ENCODE measurements at regions not wholly inside any gene's neighbourhood (a gene's known extent, or its start where the extent isn't known, plus 50 kb on each side); places are given as distances from the start of the nearest gene placed in this dataset.
"Not testable (repeated sequence)": the region's sequence is repeated elsewhere in the genome, so short reads cannot be mapped to it uniquely, and the experiment has no call there.

GRCh38 chr20:24418731-24419130, 50.7 kb upstream of the SYNDIG1 start:
- Mint-ChIP-seq H3K27ac (no peak overlapping the region), H3K27me3 (ENCODE audit: low read depth) (no peaks in the 10 kb centered on the region), H3K4me3 (no peak overlapping the region), H3K36me3 (ENCODE audit: low read depth) (peaks cover 4% of the 10 kb centered on the region), H3K9me3 (peaks cover 25% of the 10 kb centered on the region), H3K4me1 (ENCODE audit: low read depth) (no peaks in the 10 kb centered on the region)

DNA sequence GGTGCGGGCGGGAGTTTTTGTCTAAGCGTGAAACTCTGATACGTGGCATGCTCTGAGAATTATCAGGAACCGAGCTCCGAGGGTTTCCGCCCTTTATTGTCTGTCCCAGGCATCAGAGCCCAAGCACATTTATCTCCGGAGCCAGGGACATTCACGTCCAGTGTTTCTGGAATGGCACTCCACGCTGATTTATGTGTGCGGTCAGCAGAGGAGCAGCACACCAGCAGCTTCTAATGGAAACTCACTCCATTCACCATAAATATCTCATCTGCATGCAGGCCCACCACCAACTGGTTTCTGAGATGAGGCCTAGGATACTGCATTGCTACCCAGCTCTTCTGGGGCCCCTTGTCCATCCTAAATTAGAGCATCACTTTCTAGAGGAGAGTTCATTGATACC, 51.9 kb upstream of the SYNDIG1 start:
- no peak overlapping the region for H3K4me3 Mint-ChIP-seq
- H3K4me1 Mint-ChIP-seq (ENCODE audit: low read depth) = no peaks in the 10 kb centered on the region
- H3K27me3 Mint-ChIP-seq (ENCODE audit: low read depth) = no peaks in the 10 kb centered on the region
- peaks cover 25% of the 10 kb centered on the region for H3K9me3 Mint-ChIP-seq
- peaks cover 4% of the 10 kb centered on the region for H3K36me3 Mint-ChIP-seq (ENCODE audit: low read depth)
- no peak overlapping the region for H3K27ac Mint-ChIP-seq

DNA sequence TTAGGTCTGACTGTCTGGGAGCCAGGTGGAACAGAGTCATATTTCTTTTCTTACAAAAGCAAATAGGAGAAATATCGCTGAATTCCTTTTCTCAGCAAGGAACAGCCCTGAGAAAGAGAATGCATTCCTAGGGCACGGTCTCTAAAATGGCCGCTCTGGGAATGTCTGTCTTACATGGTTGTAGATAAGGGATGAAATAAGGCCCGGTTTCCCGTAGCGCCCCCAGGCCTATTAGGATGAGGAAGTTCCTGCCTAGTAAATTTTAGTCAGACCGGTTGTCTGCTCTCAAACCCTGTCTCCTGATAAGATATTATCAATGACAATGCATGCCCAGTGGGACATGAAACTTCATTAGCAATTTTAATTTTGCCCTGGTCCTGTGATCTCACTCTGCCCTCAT, 54.0 kb upstream of the SYNDIG1 start:
- H3K27ac Mint-ChIP-seq; H3K36me3 Mint-ChIP-seq (ENCODE audit: low read depth); H3K27me3 Mint-ChIP-seq (ENCODE audit: low read depth); H3K4me1 Mint-ChIP-seq (ENCODE audit: low read depth); H3K4me3 Mint-ChIP-seq: not testable (repeated sequence)
- H3K9me3 Mint-ChIP-seq = peaks cover 25% of the 10 kb centered on the region

DNA sequence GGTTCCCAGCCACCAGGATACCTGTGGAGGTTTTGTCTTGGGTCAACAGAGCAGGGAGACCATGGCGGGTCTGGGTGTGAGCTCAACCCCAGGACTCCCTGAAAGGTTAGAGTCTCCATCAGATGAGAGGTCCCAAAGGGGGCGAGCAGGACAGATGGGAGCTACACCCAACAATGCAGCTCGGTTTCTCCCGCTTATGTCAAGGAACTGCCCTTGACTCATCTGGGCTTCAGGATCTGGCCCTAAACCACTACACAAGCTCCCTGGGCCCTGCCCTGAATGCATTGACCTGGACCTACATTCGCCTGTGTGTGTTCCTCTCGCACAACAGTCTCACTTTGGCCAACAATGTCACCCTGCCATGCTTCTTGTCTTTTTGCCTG, 57.6 kb upstream of the SYNDIG1 start:
- H3K9me3 Mint-ChIP-seq = peaks cover 27% of the 10 kb centered on the region
- H3K36me3 Mint-ChIP-seq (ENCODE audit: low read depth) = peaks cover 4% of the 10 kb centered on the region
- H3K27ac Mint-ChIP-seq = no peak overlapping the region
- no peaks in the 10 kb centered on the region for H3K27me3 Mint-ChIP-seq (ENCODE audit: low read depth)
- peaks cover 6% of the 10 kb centered on the region for H3K4me1 Mint-ChIP-seq (ENCODE audit: low read depth)
- H3K4me3 Mint-ChIP-seq = no peak overlapping the region

GRCh38 chr20:24411003-24411833, 58.2 kb upstream of the SYNDIG1 start:
- peaks cover 11% of the 10 kb centered on the region for H3K4me1 Mint-ChIP-seq (ENCODE audit: low read depth)
- H3K27me3 Mint-ChIP-seq (ENCODE audit: low read depth) = no peaks in the 10 kb centered on the region
- H3K9me3 Mint-ChIP-seq = peaks cover 21% of the 10 kb centered on the region
- no peak overlapping the region for H3K27ac Mint-ChIP-seq
- peaks cover 4% of the 10 kb centered on the region for H3K36me3 Mint-ChIP-seq (ENCODE audit: low read depth)
- H3K4me3 Mint-ChIP-seq = no peak overlapping the region

GRCh38 chr20:24407151-24407550, 62.3 kb upstream of the SYNDIG1 start:
- Mint-ChIP-seq H3K27ac (peak overlapping the region; percentile 52), H3K4me3 (no peak overlapping the region), H3K36me3 (ENCODE audit: low read depth) (no peaks in the 10 kb centered on the region), H3K4me1 (ENCODE audit: low read depth) (peaks cover 17% of the 10 kb centered on the region), H3K9me3 (peaks cover 6% of the 10 kb centered on the region), H3K27me3 (ENCODE audit: low read depth) (peaks cover 11% of the 10 kb centered on the region)

- Mint-ChIP-seq H3K27me3 (ENCODE audit: low read depth) (peaks cover 11% of the 10 kb centered on the region), H3K27ac (peak overlapping the region; percentile 53), H3K4me1 (ENCODE audit: low read depth) (peaks cover 17% of the 10 kb centered on the region), H3K36me3 (ENCODE audit: low read depth) (no peaks in the 10 kb centered on the region), H3K9me3 (peaks cover 6% of the 10 kb centered on the region), H3K4me3 (peak overlapping the region; percentile 9)
Measured at GRCh38 chr20:24406750-24407149, 62.7 kb upstream of the SYNDIG1 start.

- Mint-ChIP-seq H3K36me3 (ENCODE audit: low read depth) (no peaks in the 10 kb centered on the region), H3K4me1 (ENCODE audit: low read depth) (peaks cover 17% of the 10 kb centered on the region), H3K27ac (peak overlapping the region; percentile 53), H3K4me3 (no peak overlapping the region), H3K9me3 (peaks cover 6% of the 10 kb centered on the region), H3K27me3 (ENCODE audit: low read depth) (peaks cover 11% of the 10 kb centered on the region)
Measured at GRCh38 chr20:24406251-24406650, 63.2 kb upstream of the SYNDIG1 start.

GRCh38 chr20:24405810-24406209, 63.6 kb upstream of the SYNDIG1 start:
- Mint-ChIP-seq H3K9me3 (peaks cover 6% of the 10 kb centered on the region), H3K4me3 (no peak overlapping the region), H3K36me3 (ENCODE audit: low read depth) (no peaks in the 10 kb centered on the region), H3K27me3 (ENCODE audit: low read depth) (peaks cover 11% of the 10 kb centered on the region), H3K27ac (no peak overlapping the region), H3K4me1 (ENCODE audit: low read depth) (peaks cover 17% of the 10 kb centered on the region)

- Mint-ChIP-seq H3K9me3 (peaks cover 9% of the 10 kb centered on the region), H3K27ac (no peak overlapping the region), H3K27me3 (ENCODE audit: low read depth) (peaks cover 16% of the 10 kb centered on the region), H3K4me3 (no peak overlapping the region), H3K4me1 (ENCODE audit: low read depth) (peaks cover 17% of the 10 kb centered on the region), H3K36me3 (ENCODE audit: low read depth) (no peaks in the 10 kb centered on the region)
Measured at GRCh38 chr20:24403406-24403805, 66.0 kb upstream of the SYNDIG1 start.

GRCh38 chr20:24402188-24402587, 67.2 kb upstream of the SYNDIG1 start:
- Mint-ChIP-seq H3K4me1 (ENCODE audit: low read depth) (peaks cover 14% of the 10 kb centered on the region), H3K4me3 (no peak overlapping the region), H3K9me3 (peaks cover 6% of the 10 kb centered on the region), H3K27ac (no peak overlapping the region), H3K27me3 (ENCODE audit: low read depth) (peaks cover 19% of the 10 kb centered on the region), H3K36me3 (ENCODE audit: low read depth) (no peaks in the 10 kb centered on the region)

GRCh38 chr20:24395151-24395550, 74.3 kb upstream of the SYNDIG1 start:
- Mint-ChIP-seq H3K27ac (no peak overlapping the region), H3K9me3 (peaks cover 6% of the 10 kb centered on the region), H3K27me3 (ENCODE audit: low read depth) (peaks cover 12% of the 10 kb centered on the region), H3K4me1 (ENCODE audit: low read depth) (peaks cover 5% of the 10 kb centered on the region), H3K36me3 (ENCODE audit: low read depth) (no peaks in the 10 kb centered on the region), H3K4me3 (no peak overlapping the region)

DNA sequence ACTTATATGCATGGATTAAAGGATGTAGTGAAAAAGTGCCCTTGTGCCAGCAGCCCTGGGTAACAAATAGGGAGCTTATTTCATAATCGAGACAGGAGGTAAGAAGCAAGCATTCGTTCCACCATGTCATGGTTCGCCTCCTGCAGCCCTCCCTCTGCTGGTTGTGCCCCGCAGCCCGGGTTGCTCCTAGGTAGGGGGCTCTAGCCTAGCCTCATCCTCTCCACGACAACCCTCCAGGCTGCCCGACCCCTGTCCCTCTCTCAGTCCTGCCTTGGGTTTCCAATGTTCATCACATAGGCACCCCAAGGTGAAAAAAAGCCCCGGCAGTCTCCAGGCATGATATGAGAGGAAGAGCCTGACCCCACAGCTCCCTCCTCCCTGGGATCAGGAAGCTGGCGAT, 75.5 kb upstream of the SYNDIG1 start:
- no peaks in the 10 kb centered on the region for H3K36me3 Mint-ChIP-seq (ENCODE audit: low read depth)
- H3K27me3 Mint-ChIP-seq (ENCODE audit: low read depth) = peaks cover 12% of the 10 kb centered on the region
- no peak overlapping the region for H3K4me3 Mint-ChIP-seq
- H3K4me1 Mint-ChIP-seq (ENCODE audit: low read depth) = peaks cover 15% of the 10 kb centered on the region
- H3K9me3 Mint-ChIP-seq = peaks cover 6% of the 10 kb centered on the region
- H3K27ac Mint-ChIP-seq = no peak overlapping the region

GRCh38 chr20:24392612-24393011, 76.8 kb upstream of the SYNDIG1 start:
- Mint-ChIP-seq H3K27me3 (ENCODE audit: low read depth) (peaks cover 4% of the 10 kb centered on the region), H3K4me3 (no peak overlapping the region), H3K4me1 (ENCODE audit: low read depth) (peaks cover 15% of the 10 kb centered on the region), H3K27ac (no peak overlapping the region), H3K9me3 (no peaks in the 10 kb centered on the region), H3K36me3 (ENCODE audit: low read depth) (no peaks in the 10 kb centered on the region)

- H3K4me1 Mint-ChIP-seq (ENCODE audit: low read depth) = peaks cover 15% of the 10 kb centered on the region
- no peaks in the 10 kb centered on the region for H3K36me3 Mint-ChIP-seq (ENCODE audit: low read depth)
- peaks cover 4% of the 10 kb centered on the region for H3K27me3 Mint-ChIP-seq (ENCODE audit: low read depth)
- peak overlapping the region; percentile 25 for H3K4me3 Mint-ChIP-seq
- no peaks in the 10 kb centered on the region for H3K9me3 Mint-ChIP-seq
- peak overlapping the region; percentile 19 for H3K27ac Mint-ChIP-seq
Measured at GRCh38 chr20:24389686-24390085, 79.7 kb upstream of the SYNDIG1 start.
